Left ventricle myocardium inferior (tissue), 1 donor: ENCODE measurements at regions not wholly inside any gene's neighbourhood (a gene's known extent, or its start where the extent isn't known, plus 50 kb on each side); places are given as distances from the start of the nearest gene placed in this dataset.

Experiments used
- DNase-seq: peaks from one replicate; pipeline ENCODE4 v3.0.0-alpha.2; 2020
- H3K27ac ChIP-seq: fragments of 200-600 bp; replicated peaks from 2 replicates; pipeline ENCODE4 v1.8.0; 2021
- H3K27me3 ChIP-seq: fragments of 200-600 bp; 2 replicates; pipeline ENCODE4 v1.8.0; 2021; ENCODE audit warnings: low read depth
- H3K36me3 ChIP-seq: fragments of 200-600 bp; 2 replicates; pipeline ENCODE4 v1.8.0; 2021
- H3K4me1 ChIP-seq: fragments of 200-600 bp; 2 replicates; pipeline ENCODE4 v1.8.0; 2021
- H3K4me3 ChIP-seq: fragments of 200-600 bp; 2 replicates; pipeline ENCODE4 v1.8.0; 2021; ENCODE audit warnings: mild to moderate bottlenecking, moderate library complexity
- H3K9me3 ChIP-seq: fragments of 200-600 bp; replicated peaks from 2 replicates; pipeline ENCODE4 v1.8.0; 2021
- CTCF ChIP-seq: fragments of 200-600 bp; IDR thresholded peaks from 2 replicates; pipeline ENCODE4 v1.8.0; 2021; ENCODE audit warnings: antibody characterized with exemption, mild to moderate bottlenecking, borderline replicate concordance
- intact Hi-C: fragments of 100-400 bp; cut with micrococcal nuclease; formaldehyde crosslinking; loops from one replicate; pipeline ENCODE4 v1.11.0; 2022
- donor health status: DM: no; HTN: yes; CAD: no; lungs with severe emphysema.

GRCh38 chr13:84641491-84641890 is 759.2 kb upstream of the SLITRK1 start:
- TF ChIP-seq CTCF, result no peak
- Histone ChIP-seq H3K9me3 (peaks cover 12% of the 10 kb centered on the region), H3K4me1 (no peaks in the 10 kb centered on the region), H3K27me3 (no peaks in the 10 kb centered on the region), H3K36me3 (no peaks in the 10 kb centered on the region), H3K4me3 (no peak overlapping the region), H3K27ac (no peak overlapping the region)
- intact Hi-C loops, result no loop called here
- DNase-seq, result no peak

- no peak overlapping the region for H3K27ac ChIP-seq
- H3K4me1 ChIP-seq, result no peaks in the 10 kb centered on the region
- peaks cover 12% of the 10 kb centered on the region for H3K9me3 ChIP-seq
- no peak for DNase-seq
- no peak for TF ChIP-seq CTCF
- H3K36me3 ChIP-seq, result no peaks in the 10 kb centered on the region
- no peaks in the 10 kb centered on the region for H3K27me3 ChIP-seq
- intact Hi-C loops, result no loop called here
- no peak overlapping the region for H3K4me3 ChIP-seq
These were observed 758.4 kb upstream of the SLITRK1 start for GRCh38 chr13:84640691-84641090.

- no peaks in the 10 kb centered on the region for H3K27me3 ChIP-seq
- TF ChIP-seq CTCF, result no peak
- intact Hi-C loops, result no loop called here
These were observed 748.2 kb upstream of the SLITRK1 start for GRCh38 chr13:84630476-84630875.

GRCh38 chr13:84616864-84617263 is 734.6 kb upstream of the SLITRK1 start:
- no peaks in the 10 kb centered on the region for H3K4me1 ChIP-seq
- H3K27me3 ChIP-seq, result no peaks in the 10 kb centered on the region
- no peaks in the 10 kb centered on the region for H3K36me3 ChIP-seq
- no peaks in the 10 kb centered on the region for H3K9me3 ChIP-seq
- no peak for TF ChIP-seq CTCF
- intact Hi-C loops, result no loop called here
- no peak overlapping the region for H3K4me3 ChIP-seq
- H3K27ac ChIP-seq, result no peak overlapping the region
- no peak for DNase-seq

More at GRCh38 chr13:84630476-84630875, 748.2 kb upstream of the SLITRK1 start:
- Histone ChIP-seq H3K4me1 (no peaks in the 10 kb centered on the region), H3K36me3 (no peaks in the 10 kb centered on the region), H3K27ac (no peak overlapping the region), H3K9me3 (no peaks in the 10 kb centered on the region), H3K4me3 (no peak overlapping the region)
- no peak for DNase-seq

- Histone ChIP-seq H3K4me3 (no peak overlapping the region), H3K36me3 (no peaks in the 10 kb centered on the region), H3K4me1 (peaks cover 7% of the 10 kb centered on the region), H3K27me3 (no peaks in the 10 kb centered on the region), H3K9me3 (no peaks in the 10 kb centered on the region), H3K27ac (no peak overlapping the region)
- intact Hi-C loops, result no loop called here
- no peak for TF ChIP-seq CTCF
- DNase-seq, result no peak
These were observed 727.4 kb upstream of the SLITRK1 start for GRCh38 chr13:84609716-84610115.
